Right renal cortex interstitium (tissue), 3 donors: ENCODE measurements at regions not wholly inside any gene's neighbourhood (a gene's known extent, or its start where the extent isn't known, plus 50 kb on each side); places are given as distances from the start of the nearest gene placed in this dataset.

Experiments used
- DNase-seq, 3 donors: peaks; one replicate each; pipeline ENCODE4 v3.0.0-alpha.2; 2013; ENCODE audit warnings: low read depth in 3 of 3, low spot score in 2 of 3

GRCh38 chr3:59116233-59116537 lies 66.4 kb upstream of the CFAP20DC start:
- no peak for DNase-seq

- no peak for DNase-seq
These were observed 65.8 kb upstream of the CFAP20DC start for GRCh38 chr3:59115364-59116232.

GRCh38 chr3:59107856-59108815 lies 58.3 kb upstream of the CFAP20DC start:
- DNase-seq = no peak

GRCh38 chr3:59106085-59106648 lies 56.3 kb upstream of the CFAP20DC start:
- DNase-seq = no peak

- no peak for DNase-seq
These were observed 53.7 kb upstream of the CFAP20DC start for GRCh38 chr3:59103552-59103951.

- no peak for DNase-seq
These were observed 51.5 kb upstream of the CFAP20DC start for GRCh38 chr3:59101231-59101736.
